ENCODE measurements at regions not wholly inside any gene's neighbourhood (a gene's known extent, or its start where the extent isn't known, plus 50 kb on each side); places are given as distances from the start of the nearest gene placed in this dataset.

GRCh38 chr11:27201454-27202302 is 161.1 kb downstream of the BBOX1 start:
- Histone ChIP-seq H3K4me3 (no peak overlapping the region), H3K27ac (no peak overlapping the region), H3K27me3 (no peaks in the 10 kb centered on the region), H3K36me3 (no peaks in the 10 kb centered on the region), H3K4me1 (peaks cover 0 to 5% of the 10 kb centered on the region in 2 donors), H3K9me3 (no peaks in the 10 kb centered on the region)
- TF ChIP-seq POLR2A (IDR thresholded peaks at IDR 0.05) (no peak), POLR2AphosphoS5 (IDR thresholded peaks at IDR 0.05) (no peak), CTCF (IDR thresholded peaks at IDR 0.05) (no peak)
- intact Hi-C loops (cut with DNase I; ENCODE audit: low total_unique reads) = no loop called here
- no peak for DNase-seq (ENCODE audit: low spot score in 2 of 2)

GRCh38 chr11:27200779-27201453 is 160.3 kb downstream of the BBOX1 start:
- no peaks in the 10 kb centered on the region for H3K9me3 ChIP-seq
- intact Hi-C loops (cut with DNase I; ENCODE audit: low total_unique reads) = no loop called here
- TF ChIP-seq POLR2AphosphoS5 (IDR thresholded peaks at IDR 0.05) (no peak), POLR2A (IDR thresholded peaks at IDR 0.05) (no peak), CTCF (IDR thresholded peaks at IDR 0.05) (no peak)
- peaks cover 0 to 5% of the 10 kb centered on the region in 2 donors for H3K4me1 ChIP-seq
- no peak for DNase-seq (ENCODE audit: low spot score in 2 of 2)
- H3K27ac ChIP-seq = no peak overlapping the region
- H3K36me3 ChIP-seq = no peaks in the 10 kb centered on the region
- H3K4me3 ChIP-seq = no peak overlapping the region
- no peaks in the 10 kb centered on the region for H3K27me3 ChIP-seq

DNA sequence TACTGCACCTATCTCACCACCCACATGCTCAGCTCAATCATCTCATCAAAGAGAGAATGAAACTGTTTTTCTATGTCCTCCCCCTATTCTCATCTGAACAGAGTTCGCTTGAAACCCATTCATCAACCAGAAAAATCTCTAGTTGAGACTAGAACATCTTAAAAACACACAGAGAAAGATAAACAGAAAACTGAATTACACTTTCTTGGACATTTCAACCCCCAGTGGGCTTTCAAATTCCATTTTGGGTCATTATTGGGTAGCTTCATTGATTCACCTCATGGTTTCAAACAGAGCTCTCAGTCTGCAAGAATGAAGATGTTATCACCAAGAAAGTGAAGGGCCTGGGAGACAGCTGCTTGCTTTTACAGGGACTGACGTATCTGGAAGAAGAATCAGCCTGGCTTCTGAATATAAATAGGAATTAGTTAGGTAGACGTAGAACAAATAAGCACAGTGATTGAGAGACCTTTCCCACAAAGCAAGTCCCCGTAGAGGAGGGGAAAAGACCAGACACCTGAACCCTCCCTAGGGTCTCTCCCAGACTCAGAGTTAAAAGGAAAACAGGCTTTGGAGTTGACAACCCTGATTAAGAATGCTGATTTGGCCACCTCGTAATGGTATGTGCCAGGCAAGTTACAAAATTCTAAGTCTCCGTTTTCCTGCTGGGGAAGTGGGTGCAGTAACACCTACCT is 155.7 kb downstream of the BBOX1 start:
- intact Hi-C loops (cut with DNase I; ENCODE audit: low total_unique reads) = no loop called here

DNA sequence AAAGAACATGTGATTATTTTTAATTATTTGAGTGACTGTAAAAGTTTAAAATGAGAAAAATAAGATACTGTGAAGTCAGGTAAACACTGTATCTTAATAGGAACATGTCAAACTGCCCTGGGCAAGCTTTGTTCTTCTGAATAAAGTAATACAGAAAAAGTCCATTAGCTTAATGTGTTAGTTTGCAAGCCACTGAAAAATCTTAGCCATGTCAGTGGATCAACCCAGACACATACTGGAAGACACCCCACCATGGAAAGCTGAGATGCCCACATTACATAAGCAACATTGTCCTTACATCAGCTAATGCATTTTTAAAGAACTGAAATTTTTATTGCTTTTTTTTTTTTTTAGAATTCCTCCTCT is 155.2 kb downstream of the BBOX1 start:
- TF ChIP-seq CTCF (IDR thresholded peaks at IDR 0.05) = no peak
- TF ChIP-seq POLR2AphosphoS5 (IDR thresholded peaks at IDR 0.05) = no peak
- TF ChIP-seq POLR2A (IDR thresholded peaks at IDR 0.05) = no peak

More for the DNA sequence above, 155.7 kb downstream of the BBOX1 start:
- Histone ChIP-seq H3K9me3 (no peaks in the 10 kb centered on the region), H3K27ac (no peak overlapping the region), H3K27me3 (no peaks in the 10 kb centered on the region), H3K4me1 (no peaks in the 10 kb centered on the region), H3K4me3 (no peak overlapping the region), H3K36me3 (no peaks in the 10 kb centered on the region)
- TF ChIP-seq POLR2AphosphoS5 (IDR thresholded peaks at IDR 0.05) (no peak), CTCF (IDR thresholded peaks at IDR 0.05) (no peak)
- no peak for DNase-seq (ENCODE audit: low spot score in 2 of 2)

GRCh38 chr11:27194976-27195375 is 154.4 kb downstream of the BBOX1 start:
- Histone ChIP-seq H3K4me1 (no peaks in the 10 kb centered on the region), H3K27me3 (no peaks in the 10 kb centered on the region), H3K36me3 (no peaks in the 10 kb centered on the region), H3K27ac (no peak overlapping the region), H3K4me3 (no peak overlapping the region), H3K9me3 (no peaks in the 10 kb centered on the region)
- intact Hi-C loops (cut with DNase I; ENCODE audit: low total_unique reads) = no loop called here
- TF ChIP-seq POLR2A (IDR thresholded peaks at IDR 0.05) = no peak
- no peak for TF ChIP-seq CTCF (IDR thresholded peaks at IDR 0.05)
- TF ChIP-seq POLR2AphosphoS5 (IDR thresholded peaks at IDR 0.05) = no peak
- DNase-seq (ENCODE audit: low spot score in 2 of 2) = no peak

More for the DNA sequence above, 155.2 kb downstream of the BBOX1 start:
- H3K4me1 ChIP-seq = no peaks in the 10 kb centered on the region
- DNase-seq (ENCODE audit: low spot score in 2 of 2) = no peak
- intact Hi-C loops (cut with DNase I; ENCODE audit: low total_unique reads) = no loop called here
- no peak overlapping the region for H3K27ac ChIP-seq
- H3K36me3 ChIP-seq = no peaks in the 10 kb centered on the region
- no peak overlapping the region for H3K4me3 ChIP-seq
- no peaks in the 10 kb centered on the region for H3K9me3 ChIP-seq
- no peaks in the 10 kb centered on the region for H3K27me3 ChIP-seq

Measured in breast epithelium (tissue), 4 donors.